ENCODE measurements at regions not wholly inside any gene's neighbourhood (a gene's known extent, or its start where the extent isn't known, plus 50 kb on each side); places are given as distances from the start of the nearest gene placed in this dataset.

GRCh38 chr1:30255111-30255724, 468.2 kb downstream of the MATN1 start:
- H3K27me3 Mint-ChIP-seq (ENCODE audit: insufficient read depth): peaks cover 5% of the 10 kb centered on the region; the same call in 1 of the 2 replicates
- no peaks in the 10 kb centered on the region; the same call in 1 of the 2 replicates for H3K36me3 Mint-ChIP-seq (ENCODE audit: low read depth)
- peaks cover 36% of the 10 kb centered on the region for H3K9me3 Mint-ChIP-seq

GRCh38 chr1:30253807-30254440, 469.5 kb downstream of the MATN1 start:
- H3K36me3 Mint-ChIP-seq (ENCODE audit: low read depth): no peaks in the 10 kb centered on the region; the same call in 1 of the 2 replicates
- H3K9me3 Mint-ChIP-seq: peaks cover 31% of the 10 kb centered on the region
- no peak for TF ChIP-seq CTCF (IDR thresholded peaks at IDR 0.05)
- no peak overlapping the region for H3K27ac Mint-ChIP-seq
- no peak overlapping the region for H3K4me3 Mint-ChIP-seq
- DNase-seq: no peak
- peaks cover 6% of the 10 kb centered on the region; the same call in 1 of the 2 replicates for H3K27me3 Mint-ChIP-seq (ENCODE audit: insufficient read depth)
- H3K4me1 Mint-ChIP-seq (ENCODE audit: low read depth): no peaks in the 10 kb centered on the region

More at GRCh38 chr1:30255111-30255724, 468.2 kb downstream of the MATN1 start:
- TF ChIP-seq CTCF (IDR thresholded peaks at IDR 0.05): no peak
- Mint-ChIP-seq H3K27ac (no peak overlapping the region), H3K4me1 (ENCODE audit: low read depth) (no peaks in the 10 kb centered on the region), H3K4me3 (no peak overlapping the region)
- DNase-seq: no peak

- Mint-ChIP-seq H3K9me3 (peaks cover 30% of the 10 kb centered on the region), H3K27me3 (ENCODE audit: insufficient read depth) (peaks cover 6% of the 10 kb centered on the region; the same call in 1 of the 2 replicates), H3K36me3 (ENCODE audit: low read depth) (no peaks in the 10 kb centered on the region; the same call in 1 of the 2 replicates), H3K4me3 (no peak overlapping the region), H3K27ac (no peak overlapping the region), H3K4me1 (ENCODE audit: low read depth) (no peaks in the 10 kb centered on the region)
- no peak for TF ChIP-seq CTCF (IDR thresholded peaks at IDR 0.05)
- DNase-seq: no peak
Measured at GRCh38 chr1:30253361-30253760, 470.0 kb downstream of the MATN1 start.

- no peak for DNase-seq
- Mint-ChIP-seq H3K4me3 (no peak overlapping the region), H3K4me1 (ENCODE audit: low read depth) (no peaks in the 10 kb centered on the region), H3K27ac (no peak overlapping the region), H3K27me3 (ENCODE audit: insufficient read depth) (peaks cover 6% of the 10 kb centered on the region; the same call in 1 of the 2 replicates), H3K36me3 (ENCODE audit: low read depth) (no peaks in the 10 kb centered on the region; the same call in 1 of the 2 replicates), H3K9me3 (peaks cover 42% of the 10 kb centered on the region)
- TF ChIP-seq CTCF (IDR thresholded peaks at IDR 0.05): no peak
Measured at GRCh38 chr1:30250984-30251850, 472.2 kb downstream of the MATN1 start.

- DNase-seq: no peak
- no peaks in the 10 kb centered on the region for H3K4me1 Mint-ChIP-seq (ENCODE audit: low read depth)
- peaks cover 47% of the 10 kb centered on the region for H3K9me3 Mint-ChIP-seq
- no peaks in the 10 kb centered on the region; the same call in 1 of the 2 replicates for H3K36me3 Mint-ChIP-seq (ENCODE audit: low read depth)
- no peak overlapping the region for H3K4me3 Mint-ChIP-seq
- H3K27me3 Mint-ChIP-seq (ENCODE audit: insufficient read depth): peaks cover 6% of the 10 kb centered on the region; the same call in 1 of the 2 replicates
- no peak for TF ChIP-seq CTCF (IDR thresholded peaks at IDR 0.05)
- H3K27ac Mint-ChIP-seq: no peak overlapping the region
Measured at GRCh38 chr1:30250338-30250983, 472.9 kb downstream of the MATN1 start.

All from HFFc6 (cell line).